Astrocyte (in vitro differentiated cells and primary cell): ENCODE measurements at regions not wholly inside any gene's neighbourhood (a gene's known extent, or its start where the extent isn't known, plus 50 kb on each side); places are given as distances from the start of the nearest gene placed in this dataset.

Experiments used
- DNase-seq: peaks from one replicate; pipeline ENCODE4 v3.0.0-alpha.2; 2010; ENCODE audit warnings: low read depth
- FAIRE-seq: peaks from 2 replicates; lab custom pipeline; 2011; peaks lifted over from hg19 to GRCh38; lab: Jason Lieb, UNC
- H2AFZ ChIP-seq: 2 replicates; pipeline ENCODE4 v1.6.0; 2012; ENCODE audit warnings: low read depth, low read length, inconsistent platforms
- H3K27ac ChIP-seq: 2 replicates; pipeline ENCODE4 v1.5.1; 2011; ENCODE audit warnings: low read depth, low read length, inconsistent platforms
- H3K27me3 ChIP-seq: 2 replicates; pipeline ENCODE4 v1.6.0; 2011; ENCODE audit warnings: low read length, inconsistent platforms; ENCODE audit not compliant: insufficient read depth
- H3K36me3 ChIP-seq: 2 replicates; pipeline ENCODE4 v1.5.1; 2011; ENCODE audit warnings: low read length, inconsistent platforms; ENCODE audit not compliant: insufficient read depth
- H3K4me1 ChIP-seq: 2 replicates; pipeline ENCODE4 v1.5.1; 2011; ENCODE audit warnings: low read length, inconsistent platforms; ENCODE audit not compliant: insufficient read depth
- H3K4me2 ChIP-seq: 2 replicates; pipeline ENCODE4 v1.6.0; 2012; ENCODE audit warnings: low read length, inconsistent platforms
- H3K4me3 ChIP-seq: 2 replicates; pipeline ENCODE4 v1.5.1; 2011; ENCODE audit warnings: low read depth, mild to moderate bottlenecking, low read length, inconsistent platforms; ENCODE audit not compliant: insufficient read depth
- H3K79me2 ChIP-seq: 2 replicates; pipeline ENCODE4 v1.6.0; 2012; ENCODE audit warnings: mild to moderate bottlenecking, low read length, inconsistent platforms; ENCODE audit not compliant: insufficient read depth
- H3K9ac ChIP-seq: 2 replicates; pipeline ENCODE4 v1.6.0; 2012; ENCODE audit warnings: mild to moderate bottlenecking, low read length, inconsistent platforms
- H3K9me3 ChIP-seq: 2 replicates; pipeline ENCODE4 v1.5.1; 2012; ENCODE audit warnings: low read depth, mild to moderate bottlenecking, low read length, inconsistent platforms; ENCODE audit not compliant: insufficient read depth
- H4K20me1 ChIP-seq: 2 replicates; pipeline ENCODE4 v1.6.0; 2012; ENCODE audit warnings: low read length, inconsistent platforms; ENCODE audit not compliant: insufficient read depth
- H3K27ac Mint-ChIP-seq: one replicate; pipeline ENCODE4 v1.8.0; 2021; ENCODE audit warnings: mild to moderate bottlenecking, mixed read lengths; ENCODE audit not compliant: unreplicated experiment
- H3K27me3 Mint-ChIP-seq: one replicate; pipeline ENCODE4 v1.8.0; 2021; ENCODE audit warnings: low read depth, mixed read lengths; ENCODE audit not compliant: unreplicated experiment
- H3K36me3 Mint-ChIP-seq: one replicate; pipeline ENCODE4 v1.8.0; 2021; ENCODE audit warnings: low read depth, mixed read lengths; ENCODE audit not compliant: unreplicated experiment
- H3K4me1 Mint-ChIP-seq: one replicate; pipeline ENCODE4 v1.8.0; 2021; ENCODE audit warnings: low read depth, mixed read lengths; ENCODE audit not compliant: unreplicated experiment
- H3K4me3 Mint-ChIP-seq: one replicate; pipeline ENCODE4 v1.8.0; 2021; ENCODE audit warnings: mild to moderate bottlenecking, moderate library complexity, mixed read lengths; ENCODE audit not compliant: unreplicated experiment
- H3K9me3 Mint-ChIP-seq: one replicate; pipeline ENCODE4 v1.8.0; 2021; ENCODE audit warnings: mild to moderate bottlenecking, mixed read lengths; ENCODE audit not compliant: unreplicated experiment
- CTCF ChIP-seq: IDR thresholded peaks from 2 replicates; pipeline ENCODE4 v1.5.1; 2011; ENCODE audit warnings: low read depth, mild to moderate bottlenecking, inconsistent platforms, low read length, moderate library complexity; ENCODE audit not compliant: insufficient read depth
- EZH2 ChIP-seq: IDR thresholded peaks from 2 replicates; pipeline ENCODE4 v1.6.1; 2012; ENCODE audit warnings: mild to moderate bottlenecking, low read length, inconsistent platforms; ENCODE audit not compliant: insufficient read depth

GRCh38 chr5:162372256-162372655 lies 304.7 kb downstream of the GABRG2 start:
- Histone ChIP-seq H3K9ac (no peak overlapping the region), H3K36me3 (no peaks in the 10 kb centered on the region), H3K4me2 (no peak overlapping the region), H3K4me1 (no peaks in the 10 kb centered on the region), H2AFZ (no peak overlapping the region), H4K20me1 (no peaks in the 10 kb centered on the region), H3K9me3 (no peaks in the 10 kb centered on the region), H3K4me3 (no peak overlapping the region), H3K79me2 (no peaks in the 10 kb centered on the region), H3K27ac (no peak overlapping the region), H3K27me3 (no peaks in the 10 kb centered on the region)
- DNase-seq, result no peak
- Mint-ChIP-seq H3K4me3 (no peak overlapping the region), H3K27me3 (no peaks in the 10 kb centered on the region), H3K27ac (no peak overlapping the region), H3K4me1 (no peaks in the 10 kb centered on the region), H3K9me3 (peaks cover 2% of the 10 kb centered on the region), H3K36me3 (no peaks in the 10 kb centered on the region)
- no peak for FAIRE-seq
- TF ChIP-seq EZH2 (no peak), CTCF (no peak)

- H4K20me1 ChIP-seq, result no peaks in the 10 kb centered on the region
- no peak overlapping the region for H3K4me2 ChIP-seq
- no peaks in the 10 kb centered on the region for H3K27me3 ChIP-seq
- FAIRE-seq (no peak), DNase-seq (no peak)
- no peaks in the 10 kb centered on the region for H3K36me3 ChIP-seq
- Mint-ChIP-seq H3K9me3 (no peaks in the 10 kb centered on the region), H3K36me3 (no peaks in the 10 kb centered on the region), H3K4me1 (no peaks in the 10 kb centered on the region), H3K27ac (no peak overlapping the region), H3K4me3 (no peak overlapping the region), H3K27me3 (no peaks in the 10 kb centered on the region)
- H3K9me3 ChIP-seq, result no peaks in the 10 kb centered on the region
- H3K4me1 ChIP-seq, result no peaks in the 10 kb centered on the region
- no peak overlapping the region for H2AFZ ChIP-seq
- no peaks in the 10 kb centered on the region for H3K79me2 ChIP-seq
- H3K27ac ChIP-seq, result no peak overlapping the region
- no peak overlapping the region for H3K4me3 ChIP-seq
- TF ChIP-seq EZH2 (no peak), CTCF (no peak)
- H3K9ac ChIP-seq, result no peak overlapping the region
Observed at GRCh38 chr5:162377895-162378294, 310.3 kb downstream of the GABRG2 start.

- Histone ChIP-seq H3K9ac (no peak overlapping the region), H3K27me3 (no peaks in the 10 kb centered on the region), H3K4me3 (no peak overlapping the region), H3K36me3 (no peaks in the 10 kb centered on the region), H2AFZ (no peak overlapping the region), H3K27ac (no peak overlapping the region), H3K9me3 (no peaks in the 10 kb centered on the region), H3K79me2 (no peaks in the 10 kb centered on the region), H4K20me1 (no peaks in the 10 kb centered on the region), H3K4me2 (no peak overlapping the region), H3K4me1 (no peaks in the 10 kb centered on the region)
- no peaks in the 10 kb centered on the region for H3K36me3 Mint-ChIP-seq
- no peak for FAIRE-seq
- no peaks in the 10 kb centered on the region for H3K4me1 Mint-ChIP-seq
- H3K4me3 Mint-ChIP-seq, result no peak overlapping the region
- H3K27me3 Mint-ChIP-seq, result no peaks in the 10 kb centered on the region
- TF ChIP-seq EZH2 (no peak), CTCF (no peak)
- H3K27ac Mint-ChIP-seq, result no peak overlapping the region
- H3K9me3 Mint-ChIP-seq, result no peaks in the 10 kb centered on the region
- DNase-seq, result no peak
Observed at GRCh38 chr5:162382839-162383238, 315.3 kb downstream of the GABRG2 start.
